Breast epithelium (tissue), 3 donors: ENCODE measurements at regions not wholly inside any gene's neighbourhood (a gene's known extent, or its start where the extent isn't known, plus 50 kb on each side); places are given as distances from the start of the nearest gene placed in this dataset.

Experiments
- CTCF ChIP-seq, 3 donors: fragments of 450-650 bp; IDR thresholded peaks; one replicate each; pipeline ENCODE4 v1.5.1; 2016 to 2017; ENCODE audit warnings: antibody characterized with exemption in 3 of 3, mild to moderate bottlenecking in 3 of 3, moderate library complexity in 3 of 3
- POLR2A ChIP-seq: fragments of 450-650 bp; IDR thresholded peaks from one replicate; pipeline ENCODE4 v1.6.1; 2016; ENCODE audit warnings: antibody characterized with exemption, mild to moderate bottlenecking, moderate library complexity

- TF ChIP-seq CTCF (IDR thresholded peaks at IDR 0.05) (no peak), POLR2A (no peak)
Measured at GRCh38 chr1:170241266-170241851, 95.6 kb downstream of the NTMT2 start.
